Liver (tissue), 8 donors: ENCODE measurements at regions not wholly inside any gene's neighbourhood (a gene's known extent, or its start where the extent isn't known, plus 50 kb on each side); places are given as distances from the start of the nearest gene placed in this dataset.

ENCODE experiments used
- DNase-seq: peaks from one replicate; pipeline ENCODE4 v3.0.0-alpha.2; 2017; ENCODE audit warnings: low spot score
- H3K27ac ChIP-seq, 2 donors: one replicate each; pipeline ENCODE4 v1.7.0; 2013; ENCODE audit warnings: inconsistent platforms in 2 of 2, low read length in 2 of 2, control low read depth in 1 of 2, low read depth in 1 of 2, mild to moderate bottlenecking in 1 of 2
- H3K27me3 ChIP-seq, 4 donors: one replicate each; pipeline versions ENCODE4 v1.6.1 to v1.7.0; 2013; ENCODE audit warnings: low read length in 3 of 4, inconsistent platforms in 1 of 4, mild to moderate bottlenecking in 1 of 4, moderate library complexity in 1 of 4; ENCODE audit not compliant: control insufficient read depth in 4 of 4, insufficient read depth in 4 of 4
- H3K36me3 ChIP-seq, 4 donors: one replicate each; pipeline versions ENCODE4 v1.6.1 to v1.7.0; 2013; ENCODE audit warnings: low read length in 3 of 4, mild to moderate bottlenecking in 3 of 4, low read depth in 1 of 4, moderate library complexity in 1 of 4; ENCODE audit not compliant: control insufficient read depth in 4 of 4, insufficient read depth in 3 of 4
- H3K4me1 ChIP-seq, 4 donors: one replicate each; pipeline versions ENCODE4 v1.6.1 to v1.7.0; 2013; ENCODE audit warnings: low read length in 3 of 4, mild to moderate bottlenecking in 3 of 4, moderate library complexity in 1 of 4; ENCODE audit not compliant: control insufficient read depth in 4 of 4, insufficient read depth in 4 of 4
- H3K4me3 ChIP-seq, 3 donors: one replicate each; pipeline versions ENCODE4 v1.6.1 to v1.7.0; 2013; ENCODE audit warnings: low read length in 3 of 3, control low read depth in 1 of 3, low read depth in 1 of 3, mild to moderate bottlenecking in 1 of 3
- H3K9ac ChIP-seq, 2 donors: one replicate each; pipeline ENCODE4 v1.7.0; 2013; ENCODE audit warnings: low read length in 2 of 2, mild to moderate bottlenecking in 2 of 2, moderate library complexity in 2 of 2, control low read depth in 1 of 2, low read depth in 1 of 2
- H3K9me3 ChIP-seq, 4 donors: one replicate each; pipeline versions ENCODE4 v1.6.1 to v1.7.0; 2013; ENCODE audit warnings: low read length in 3 of 4; ENCODE audit not compliant: control insufficient read depth in 4 of 4
- EGR1 ChIP-seq, 2 donors: IDR thresholded peaks; 2 replicates each; pipeline ENCODE4 v1.6.1; 2016 to 2018; ENCODE audit warnings: antibody characterized with exemption in 2 of 2, low read depth in 2 of 2
- FOXA1 ChIP-seq: IDR thresholded peaks from 2 replicates; pipeline ENCODE4 v1.6.1; 2016; ENCODE audit warnings: antibody characterized with exemption
- FOXA2 ChIP-seq: IDR thresholded peaks from 2 replicates; pipeline ENCODE4 v1.6.1; 2016; ENCODE audit warnings: antibody characterized with exemption
- GABPA ChIP-seq, 2 donors: IDR thresholded peaks in 1 of 2; conservative IDR thresholded peaks in 1 of 2; 2 replicates each; pipeline ENCODE4 v1.6.1; 2016; ENCODE audit warnings: antibody characterized with exemption in 2 of 2, mild to moderate bottlenecking in 1 of 2, moderate library complexity in 1 of 2
- JUND ChIP-seq, 2 donors: IDR thresholded peaks; 2 replicates each; pipeline ENCODE4 v1.6.1; 2016; ENCODE audit warnings: antibody characterized with exemption in 2 of 2
- MAX ChIP-seq: IDR thresholded peaks from 2 replicates; pipeline ENCODE4 v1.6.1; 2016; ENCODE audit warnings: antibody characterized with exemption
- NR2F2 ChIP-seq: IDR thresholded peaks from 2 replicates; pipeline ENCODE4 v1.6.1; 2016; ENCODE audit warnings: antibody characterized with exemption
- RAD21 ChIP-seq, 2 donors: IDR thresholded peaks; 2 replicates each; pipeline ENCODE4 v1.6.1; 2016; ENCODE audit warnings: antibody characterized with exemption in 2 of 2, mild to moderate bottlenecking in 2 of 2
- REST ChIP-seq: IDR thresholded peaks from 2 replicates; pipeline ENCODE4 v1.6.1; 2016; ENCODE audit warnings: antibody characterized with exemption, mild to moderate bottlenecking
- RXRA ChIP-seq, 2 donors: IDR thresholded peaks; 2 replicates each; pipeline ENCODE4 v1.6.1; 2017 to 2018; ENCODE audit warnings: antibody characterized with exemption in 2 of 2, mild to moderate bottlenecking in 1 of 2
- SP1 ChIP-seq: IDR thresholded peaks from 2 replicates; pipeline ENCODE4 v1.6.1; 2018; ENCODE audit warnings: antibody characterized with exemption, mild to moderate bottlenecking
- TAF1 ChIP-seq: conservative IDR thresholded peaks from 2 replicates; pipeline ENCODE4 v1.6.1; 2016; ENCODE audit warnings: antibody characterized with exemption, mild to moderate bottlenecking
- YY1 ChIP-seq: IDR thresholded peaks from 2 replicates; pipeline ENCODE4 v1.6.1; 2016; ENCODE audit warnings: antibody characterized with exemption, mild to moderate bottlenecking
- ZBTB33 ChIP-seq: IDR thresholded peaks from 2 replicates; pipeline ENCODE4 v1.6.1; 2016; ENCODE audit warnings: antibody characterized with exemption
- WGBS: extraction: QIAGEN DNeasy Blood & Tissue Kit; methylation state at CpG from one replicate; pipeline ENCODE4 v1.1.7; 2013; 5-methylcytosine and 5-hydroxymethylcytosine counted together
- TF ChIP-seq, protein P1 (sequence below): IDR thresholded peaks from 2 replicates; pipeline ENCODE4 v1.6.1; 2016; ENCODE audit warnings: antibody characterized with exemption
- TF ChIP-seq, protein P2 (sequence below): fragments of 150-350 bp; IDR thresholded peaks from 2 replicates; pipeline ENCODE4 v1.5.1; 2017; ENCODE audit warnings: improper control_type of control experiment, low read depth, low read length; ENCODE audit not compliant: missing input control
- donor health status: healthy.
- donor health status: healthy.
- donor health status: healthy.
- donor health status: healthy.
- donor health status: healthy.

DNA sequence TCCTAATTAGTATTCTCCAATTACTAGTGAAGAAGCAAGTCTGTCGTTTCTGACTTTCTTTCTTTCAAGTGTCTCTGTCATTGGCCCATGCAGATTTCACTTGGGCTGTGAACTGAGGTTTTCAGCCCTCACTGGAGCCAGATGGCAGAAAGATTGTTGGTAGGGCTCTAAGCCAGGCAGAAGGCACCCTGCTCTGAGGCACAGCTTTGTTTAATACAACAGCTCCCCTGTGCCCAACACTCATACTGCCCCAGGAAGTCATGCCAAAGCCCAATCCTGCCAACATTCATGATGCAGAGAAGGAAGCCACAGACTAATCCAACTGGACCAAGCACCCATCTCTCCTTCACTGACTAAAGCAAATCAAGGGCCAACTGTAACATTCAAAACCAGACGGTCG lies 117.1 kb upstream of the FRG1 start:
- H3K9me3 ChIP-seq = no peaks in the 10 kb centered on the region
- H3K27me3 ChIP-seq = peaks cover 0 to 3% (median 0%) of the 10 kb centered on the region in 4 donors
- no peak overlapping the region for H3K4me3 ChIP-seq
- H3K4me1 ChIP-seq = no peaks in the 10 kb centered on the region
- H3K27ac ChIP-seq = no peak overlapping the region
- H3K36me3 ChIP-seq = no peaks in the 10 kb centered on the region
- no peak overlapping the region for H3K9ac ChIP-seq
- no peak for TF ChIP-seq EGR1 (IDR thresholded peaks at IDR 0.05; ENCODE audit: low read depth in 2 of 2)
- TF ChIP-seq FOXA2 = no peak
- TF ChIP-seq, protein P1, sequence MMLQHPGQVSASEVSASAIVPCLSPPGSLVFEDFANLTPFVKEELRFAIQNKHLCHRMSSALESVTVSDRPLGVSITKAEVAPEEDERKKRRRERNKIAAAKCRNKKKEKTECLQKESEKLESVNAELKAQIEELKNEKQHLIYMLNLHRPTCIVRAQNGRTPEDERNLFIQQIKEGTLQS = no peak
- no peak for TF ChIP-seq ZBTB33
- TF ChIP-seq SP1 = no peak
- no peak for TF ChIP-seq JUND (IDR thresholded peaks at IDR 0.05)
- TF ChIP-seq REST = no peak
- TF ChIP-seq NR2F2 = no peak
- TF ChIP-seq GABPA (IDR thresholded peaks at IDR 0.05 in 1 of 2, conservative IDR thresholded peaks at IDR 0.05 in 1 of 2) = no peak
- TF ChIP-seq, protein P2, sequence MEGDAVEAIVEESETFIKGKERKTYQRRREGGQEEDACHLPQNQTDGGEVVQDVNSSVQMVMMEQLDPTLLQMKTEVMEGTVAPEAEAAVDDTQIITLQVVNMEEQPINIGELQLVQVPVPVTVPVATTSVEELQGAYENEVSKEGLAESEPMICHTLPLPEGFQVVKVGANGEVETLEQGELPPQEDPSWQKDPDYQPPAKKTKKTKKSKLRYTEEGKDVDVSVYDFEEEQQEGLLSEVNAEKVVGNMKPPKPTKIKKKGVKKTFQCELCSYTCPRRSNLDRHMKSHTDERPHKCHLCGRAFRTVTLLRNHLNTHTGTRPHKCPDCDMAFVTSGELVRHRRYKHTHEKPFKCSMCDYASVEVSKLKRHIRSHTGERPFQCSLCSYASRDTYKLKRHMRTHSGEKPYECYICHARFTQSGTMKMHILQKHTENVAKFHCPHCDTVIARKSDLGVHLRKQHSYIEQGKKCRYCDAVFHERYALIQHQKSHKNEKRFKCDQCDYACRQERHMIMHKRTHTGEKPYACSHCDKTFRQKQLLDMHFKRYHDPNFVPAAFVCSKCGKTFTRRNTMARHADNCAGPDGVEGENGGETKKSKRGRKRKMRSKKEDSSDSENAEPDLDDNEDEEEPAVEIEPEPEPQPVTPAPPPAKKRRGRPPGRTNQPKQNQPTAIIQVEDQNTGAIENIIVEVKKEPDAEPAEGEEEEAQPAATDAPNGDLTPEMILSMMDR = no peak
- TF ChIP-seq MAX = no peak
- TF ChIP-seq FOXA1 = no peak
- TF ChIP-seq TAF1 = no peak
- WGBS = 80% methylated on average over 3 of the region's 3 CpGs
- DNase-seq = no peak

- H3K9ac ChIP-seq = no peak overlapping the region
- peaks cover 0 to 3% (median 0%) of the 10 kb centered on the region in 4 donors for H3K27me3 ChIP-seq
- no peak overlapping the region for H3K4me3 ChIP-seq
- no peaks in the 10 kb centered on the region for H3K36me3 ChIP-seq
- no peak overlapping the region for H3K27ac ChIP-seq
- H3K9me3 ChIP-seq = no peaks in the 10 kb centered on the region
- 81% methylated on average over 4 of the region's 4 CpGs for WGBS
- DNase-seq = no peak
- H3K4me1 ChIP-seq = no peaks in the 10 kb centered on the region
- TF ChIP-seq REST (no peak), SP1 (no peak), NR2F2 (no peak), ZBTB33 (no peak), EGR1 (IDR thresholded peaks at IDR 0.05; ENCODE audit: low read depth in 2 of 2) (no peak), MAX (no peak), JUND (IDR thresholded peaks at IDR 0.05) (no peak), RAD21 (IDR thresholded peaks at IDR 0.05) (no peak), GABPA (IDR thresholded peaks at IDR 0.05 in 1 of 2, conservative IDR thresholded peaks at IDR 0.05 in 1 of 2) (no peak), FOXA2 (no peak), FOXA1 (no peak), YY1 (no peak), RXRA (IDR thresholded peaks at IDR 0.05) (no peak), TAF1 (no peak)
- TF ChIP-seq, protein P1 = no peak
These were observed 115.2 kb upstream of the FRG1 start for GRCh38 chr4:189825466-189825865.
